SK-N-MC (cell line): ENCODE measurements at regions not wholly inside any gene's neighbourhood (a gene's known extent, or its start where the extent isn't known, plus 50 kb on each side); places are given as distances from the start of the nearest gene placed in this dataset.
"Not testable (repeated sequence)": the region's sequence is repeated elsewhere in the genome, so short reads cannot be mapped to it uniquely, and the experiment has no call there.

Experiments
- DNase-seq: peaks from one replicate; pipeline ENCODE4 v3.0.0-alpha.2; 2011; ENCODE audit warnings: low read depth, low spot score
- H3K27ac ChIP-seq: fragments of 200-600 bp; sonication (generic); 2 replicates; pipeline ENCODE4 v1.5.1; 2016; ENCODE audit warnings: mixed run types
- H3K36me3 ChIP-seq: fragments of 200-600 bp; sonication (generic); 2 replicates; pipeline ENCODE4 v1.6.1; 2017; ENCODE audit warnings: antibody characterized with exemption, low read length, mixed read lengths; ENCODE audit not compliant: insufficient read depth
- H3K4me3 ChIP-seq: fragments of 200-600 bp; sonication (generic); 2 replicates; pipeline ENCODE4 v1.5.1; 2016
- H3K9ac ChIP-seq: fragments of 200-600 bp; sonication (generic); 2 replicates; pipeline ENCODE4 v1.8.0; 2017; ENCODE audit warnings: mixed run types, mixed read lengths; ENCODE audit not compliant: insufficient read length
- H3K9me3 ChIP-seq: fragments of 200-600 bp; sonication (generic); 2 replicates; pipeline ENCODE4 v1.6.1; 2017; ENCODE audit warnings: low read depth, mild to moderate bottlenecking, antibody characterized with exemption, low read length, moderate library complexity, mixed read lengths
- EZH2 ChIP-seq: fragments of 200-600 bp; sonication (generic); IDR thresholded peaks from one replicate; pipeline ENCODE4 v1.6.1; 2017; ENCODE audit warnings: antibody characterized with exemption
- FOXP2 ChIP-seq: optimal IDR thresholded peaks from 2 replicates; pipeline ENCODE3; 2011; ENCODE audit warnings: mild to moderate bottlenecking, moderate library complexity; ENCODE audit not compliant: insufficient read depth; ENCODE audit errors: extremely low read length, control extremely low read depth
- POLR2AphosphoS5 ChIP-seq: IDR thresholded peaks from 2 replicates; pipeline ENCODE4 v1.6.1; 2012; ENCODE audit warnings: mild to moderate bottlenecking, low read depth, low read length, borderline replicate concordance

GRCh38 chr2:231644426-231644825, 51.8 kb downstream of the TEX44 start:
- H3K36me3 ChIP-seq: no peaks in the 10 kb centered on the region
- no peaks in the 10 kb centered on the region for H3K9me3 ChIP-seq
- no peak overlapping the region for H3K27ac ChIP-seq
- DNase-seq: no peak
- H3K4me3 ChIP-seq: no peak overlapping the region
- no peak overlapping the region for H3K9ac ChIP-seq
- TF ChIP-seq POLR2AphosphoS5 (no peak), EZH2 (no peak), FOXP2 (no peak)

- no peak overlapping the region for H3K9ac ChIP-seq
These were observed 53.8 kb downstream of the TEX44 start for GRCh38 chr2:231646476-231646875.

GRCh38 chr2:231648579-231649174, 56.0 kb downstream of the TEX44 start:
- H3K27ac ChIP-seq: no peak overlapping the region
- H3K4me3 ChIP-seq: no peak overlapping the region
- TF ChIP-seq EZH2 (no peak), FOXP2 (no peak), POLR2AphosphoS5 (no peak)

More at GRCh38 chr2:231646476-231646875, 53.8 kb downstream of the TEX44 start:
- H3K9me3 ChIP-seq: no peaks in the 10 kb centered on the region
- no peaks in the 10 kb centered on the region for H3K36me3 ChIP-seq
- TF ChIP-seq EZH2: no peak
- no peak for TF ChIP-seq FOXP2
- no peak for TF ChIP-seq POLR2AphosphoS5
- no peak for DNase-seq
- H3K27ac ChIP-seq: no peak overlapping the region
- H3K4me3 ChIP-seq: no peak overlapping the region

GRCh38 chr2:231651561-231651960, 56.8 kb upstream of the PTMA start:
- not testable (repeated sequence) for H3K4me3 ChIP-seq, H3K36me3 ChIP-seq, H3K9ac ChIP-seq, H3K27ac ChIP-seq, DNase-seq, H3K9me3 ChIP-seq

More at GRCh38 chr2:231648579-231649174, 56.0 kb downstream of the TEX44 start:
- DNase-seq: no peak
- Histone ChIP-seq H3K9me3 (no peaks in the 10 kb centered on the region), H3K36me3 (no peaks in the 10 kb centered on the region), H3K9ac (no peak overlapping the region)

- TF ChIP-seq EZH2 (no peak), POLR2AphosphoS5 (no peak), FOXP2 (no peak)
- no peak overlapping the region for H3K9ac ChIP-seq
These were observed 52.8 kb upstream of the PTMA start for GRCh38 chr2:231655488-231655887.

GRCh38 chr2:231655894-231656293, 52.4 kb upstream of the PTMA start:
- TF ChIP-seq FOXP2 (no peak), EZH2 (no peak), POLR2AphosphoS5 (no peak)

More at GRCh38 chr2:231655488-231655887, 52.8 kb upstream of the PTMA start:
- no peak for DNase-seq
- Histone ChIP-seq H3K9me3 (no peaks in the 10 kb centered on the region), H3K4me3 (peak overlapping the region; percentile 58), H3K36me3 (no peaks in the 10 kb centered on the region), H3K27ac (no peak overlapping the region)

More at GRCh38 chr2:231655894-231656293, 52.4 kb upstream of the PTMA start:
- Histone ChIP-seq H3K4me3 (peak overlapping the region; percentile 58), H3K9ac (no peak overlapping the region), H3K36me3 (no peaks in the 10 kb centered on the region), H3K27ac (no peak overlapping the region), H3K9me3 (no peaks in the 10 kb centered on the region)
- DNase-seq: peak; percentile 34
